Fibroblast of skin of right quadriceps (primary cell): ENCODE measurements at regions not wholly inside any gene's neighbourhood (a gene's known extent, or its start where the extent isn't known, plus 50 kb on each side); places are given as distances from the start of the nearest gene placed in this dataset.
A peak's percentile ranks its signal among the peaks of the same experiment; 100 is the strongest.

Experiments
- DNase-seq: peaks from one replicate; pipeline ENCODE4 v3.0.0-alpha.2; 2013

DNA sequence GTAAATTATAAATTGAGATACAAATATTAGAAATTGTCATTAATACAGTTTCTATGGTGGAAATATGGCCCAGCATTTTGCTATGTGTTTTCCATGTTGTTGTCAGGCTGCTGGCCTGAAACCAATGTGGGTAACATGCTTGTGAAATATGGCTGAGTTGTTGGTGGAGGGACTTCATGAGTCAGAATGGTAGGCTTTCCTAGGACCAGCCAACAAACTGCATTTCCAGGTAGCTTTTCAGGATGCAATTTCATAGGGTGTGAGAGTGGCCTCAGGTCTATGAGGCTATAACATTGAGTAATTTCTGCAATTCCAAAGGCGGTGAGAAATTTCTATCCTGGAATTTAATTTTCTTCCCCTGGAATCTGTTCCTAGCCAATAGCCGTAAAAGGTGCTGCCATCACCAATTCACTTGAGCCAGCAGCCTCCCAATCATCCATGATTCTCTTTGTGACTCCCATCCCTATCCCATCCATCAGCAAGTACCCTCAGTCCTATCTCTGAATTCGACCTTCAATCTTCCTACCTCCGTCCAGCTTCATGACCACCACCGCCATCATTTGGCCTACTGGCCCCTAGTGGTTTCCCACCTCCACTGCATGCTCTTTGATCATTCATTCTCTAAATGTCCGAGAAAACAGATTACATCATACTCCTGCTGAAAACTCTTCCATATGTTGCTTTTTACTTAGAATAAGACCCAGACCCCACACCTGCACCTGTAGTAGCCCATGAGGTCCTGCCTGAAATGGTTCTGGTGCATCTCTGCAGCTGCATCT, 276.6 kb upstream of the CFAP20DC start:
- DNase-seq: no peak

DNA sequence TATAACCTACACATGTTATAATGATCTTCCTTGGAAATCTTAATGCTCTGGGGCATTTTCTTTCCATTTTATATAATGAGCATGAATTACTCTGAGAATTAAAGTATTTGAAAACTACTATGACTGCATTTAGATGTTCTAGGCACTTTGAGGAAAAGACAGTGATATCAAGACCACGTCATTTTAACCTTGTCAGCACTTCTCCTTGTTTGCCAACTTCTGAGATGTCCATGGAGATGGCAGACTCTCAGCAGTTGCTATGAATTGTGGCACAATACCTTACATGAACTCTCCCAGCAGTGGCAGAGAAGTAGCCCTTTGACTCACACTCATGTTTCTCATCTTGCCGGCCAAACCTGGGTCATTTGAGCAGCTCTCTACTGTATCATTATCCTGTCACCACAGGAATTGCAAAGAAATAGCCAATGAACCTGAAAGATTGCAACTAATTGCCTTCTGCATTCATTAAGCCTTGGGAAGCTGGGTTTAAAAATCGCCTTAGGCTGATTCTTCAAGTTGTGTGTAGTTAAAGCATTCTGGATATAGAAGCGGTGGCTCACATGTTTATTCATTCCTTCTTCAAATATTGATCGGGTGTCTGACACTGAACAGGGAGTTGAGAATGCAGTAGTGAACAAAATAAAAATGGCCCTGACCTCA, 272.2 kb upstream of the CFAP20DC start:
- DNase-seq: no peak

DNA sequence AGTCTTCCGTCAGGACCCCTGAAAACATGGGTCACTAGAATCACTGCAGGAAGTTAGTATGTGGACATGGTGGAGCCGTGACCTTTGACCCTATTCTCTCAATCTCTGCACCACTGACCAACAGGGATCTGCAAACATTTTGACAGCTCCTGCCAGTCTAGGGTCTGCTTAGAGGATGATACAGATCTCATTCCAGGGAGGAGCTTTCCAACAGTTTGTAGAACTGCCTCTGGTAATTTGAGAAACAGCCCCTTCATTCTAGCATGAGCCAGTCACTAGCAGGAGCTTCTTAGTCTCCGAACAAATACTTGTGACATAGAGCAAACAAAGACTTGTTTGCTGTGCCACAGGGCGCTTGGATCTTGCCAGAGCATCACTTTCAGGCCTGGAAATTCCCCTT, 270.3 kb upstream of the CFAP20DC start:
- DNase-seq: no peak

DNA sequence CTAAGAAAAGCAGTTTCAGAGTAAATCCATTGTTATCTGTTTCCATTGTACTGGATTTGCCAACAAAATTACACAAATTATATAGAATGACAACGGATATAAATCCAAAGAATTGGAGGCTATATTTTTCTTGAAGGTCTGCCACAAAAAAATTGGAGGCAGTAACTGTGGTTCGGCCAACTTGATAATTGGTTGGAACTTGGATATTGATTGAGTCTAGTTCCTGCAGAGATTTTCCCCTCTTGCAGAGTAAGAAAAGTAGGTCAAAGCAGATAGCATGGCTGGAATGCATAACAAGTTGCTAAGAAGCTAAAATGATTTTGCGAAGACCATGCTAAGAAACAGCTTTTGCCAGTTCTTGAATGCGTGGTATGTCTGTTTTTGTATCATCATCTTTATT, 269.6 kb upstream of the CFAP20DC start:
- DNase-seq: no peak

DNA sequence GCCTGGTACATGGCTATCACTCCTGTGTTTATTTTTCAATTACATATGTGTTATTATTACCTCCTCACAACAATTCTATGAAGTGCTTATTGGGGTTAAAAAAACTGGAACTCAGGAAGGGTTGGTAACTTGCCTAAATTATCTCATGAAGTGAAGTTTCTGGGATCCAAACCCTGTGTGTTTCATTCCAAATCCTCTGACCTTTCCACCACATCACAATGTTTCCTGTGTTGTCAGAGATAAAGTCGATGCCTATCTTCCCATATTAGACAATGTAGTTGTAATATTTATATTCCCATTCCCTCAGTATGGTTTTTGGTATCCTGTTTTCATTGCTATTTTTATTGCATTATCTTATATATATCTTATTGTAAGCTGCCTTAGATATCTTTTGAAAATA, 269.1 kb upstream of the CFAP20DC start:
- no peak for DNase-seq

DNA sequence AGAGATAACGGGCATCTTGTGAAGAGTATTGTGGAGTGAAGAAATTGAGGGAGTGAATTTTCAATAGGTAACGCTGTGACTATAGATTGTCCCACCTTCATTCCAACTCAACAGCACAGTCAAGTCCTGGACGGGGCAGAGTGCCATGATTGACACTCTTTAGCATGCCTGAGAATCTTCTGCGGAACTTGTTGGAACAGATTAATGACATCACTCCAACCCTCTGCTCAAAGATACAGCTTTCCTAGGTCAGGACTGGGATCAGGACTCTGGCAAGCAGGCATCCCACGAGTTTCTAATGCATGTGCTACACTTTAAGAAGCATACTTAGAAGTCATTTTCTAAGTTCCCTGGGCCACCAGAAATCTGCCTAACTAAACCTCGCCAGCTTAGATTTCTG, 267.6 kb upstream of the CFAP20DC start:
- no peak for DNase-seq

DNA sequence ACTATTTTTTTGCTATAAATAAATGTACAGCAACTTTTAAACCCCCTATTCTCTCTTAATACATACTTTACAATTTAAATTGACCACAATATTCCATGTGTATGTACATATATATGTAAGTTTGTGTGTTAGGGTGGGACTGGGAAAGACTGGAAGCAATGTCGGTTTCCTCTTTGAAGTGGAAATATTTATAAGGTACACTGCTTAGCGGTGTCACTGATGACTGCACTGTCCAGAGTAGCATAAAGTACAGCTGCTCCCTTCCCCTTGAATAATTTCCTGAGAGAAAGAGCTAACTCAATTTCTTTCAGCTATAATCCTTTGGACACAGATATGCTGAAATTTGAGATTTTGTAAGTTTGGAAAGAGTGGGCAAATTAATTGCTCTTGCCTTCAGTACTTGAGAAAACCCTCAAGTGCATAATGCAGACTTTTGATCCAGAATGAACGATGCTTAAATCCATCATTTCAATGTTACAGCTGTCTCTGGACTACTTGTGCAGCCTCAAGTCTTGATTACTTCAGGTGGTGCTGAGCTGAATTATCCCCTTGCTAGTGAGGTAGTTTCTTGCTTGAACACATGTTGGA, 267.0 kb upstream of the CFAP20DC start:
- no peak for DNase-seq

DNA sequence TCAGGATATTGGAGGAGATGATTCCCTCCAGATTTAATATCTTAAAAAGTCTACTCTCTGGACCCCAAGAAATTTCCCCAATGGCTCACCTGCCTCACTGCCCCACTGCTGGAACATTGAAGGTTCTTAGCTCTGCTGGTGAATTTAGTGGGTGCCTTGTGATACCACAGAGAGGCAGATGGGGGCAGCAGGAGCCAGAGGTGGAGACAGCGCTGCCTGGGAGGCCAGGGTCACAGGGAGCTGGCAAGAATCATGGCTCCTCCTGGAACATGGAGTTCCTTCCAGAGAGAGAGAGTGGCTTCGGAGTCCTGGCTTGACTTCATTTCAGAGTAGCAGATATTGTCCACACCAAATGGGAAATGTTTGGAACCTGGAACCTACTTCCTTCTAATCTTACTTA, 263.5 kb upstream of the CFAP20DC start:
- DNase-seq: peak; percentile 13

DNA sequence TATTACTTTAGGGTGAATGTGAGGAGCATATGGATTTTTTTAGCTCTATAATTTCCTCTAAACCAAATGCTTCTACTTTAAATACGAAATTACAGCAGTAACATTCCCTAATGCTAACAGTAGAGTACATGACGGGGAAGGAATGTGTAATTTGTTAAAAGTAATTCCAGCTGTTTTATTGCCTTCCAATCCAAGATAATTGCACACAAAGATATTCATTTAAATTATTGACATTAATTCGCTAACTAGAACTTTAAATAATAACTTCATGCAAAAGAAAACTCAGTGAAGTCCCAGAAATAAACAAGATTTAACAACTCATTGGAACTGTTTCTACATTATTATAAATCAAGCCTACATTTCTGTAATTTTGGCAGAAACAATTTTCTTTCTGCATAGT, 261.4 kb upstream of the CFAP20DC start:
- DNase-seq: no peak

DNA sequence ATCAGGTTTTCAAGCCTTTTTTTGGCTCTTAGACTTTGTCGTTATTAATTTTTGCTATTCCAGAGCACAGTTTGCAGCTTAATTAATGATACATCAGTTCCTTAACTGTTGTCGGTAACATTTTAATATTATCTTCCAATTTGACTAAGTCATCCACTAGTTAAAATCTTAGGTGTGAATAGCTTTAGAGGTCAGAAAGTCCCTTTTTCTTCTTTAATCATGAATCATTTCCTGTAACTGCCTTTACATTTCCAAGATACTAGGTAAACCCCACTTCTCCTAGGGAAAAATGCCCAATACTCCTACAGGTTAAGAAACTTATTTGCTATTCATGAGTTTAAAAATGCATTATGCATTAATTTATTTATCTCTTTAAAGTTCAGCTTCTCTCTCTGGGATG, 260.9 kb upstream of the CFAP20DC start:
- no peak for DNase-seq

DNA sequence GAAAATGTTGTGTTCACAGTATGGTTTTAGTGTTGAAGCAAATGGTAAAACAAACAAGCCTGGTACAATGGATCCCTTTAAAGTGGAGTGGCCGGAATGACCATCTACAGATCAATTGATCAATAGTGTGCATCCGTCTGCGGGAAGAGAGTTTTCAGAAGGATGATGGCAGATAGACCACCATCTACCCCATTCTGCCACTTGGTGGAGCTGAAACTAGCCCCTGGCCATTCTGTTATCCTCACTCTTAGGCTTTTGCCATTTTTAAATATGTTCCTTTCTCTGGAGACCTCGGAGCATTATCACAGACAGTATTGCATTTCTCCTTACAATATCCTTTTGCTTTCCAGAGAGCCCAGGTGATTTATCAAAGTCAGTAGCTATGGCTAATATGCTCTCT, 258.9 kb upstream of the CFAP20DC start:
- DNase-seq: no peak

DNA sequence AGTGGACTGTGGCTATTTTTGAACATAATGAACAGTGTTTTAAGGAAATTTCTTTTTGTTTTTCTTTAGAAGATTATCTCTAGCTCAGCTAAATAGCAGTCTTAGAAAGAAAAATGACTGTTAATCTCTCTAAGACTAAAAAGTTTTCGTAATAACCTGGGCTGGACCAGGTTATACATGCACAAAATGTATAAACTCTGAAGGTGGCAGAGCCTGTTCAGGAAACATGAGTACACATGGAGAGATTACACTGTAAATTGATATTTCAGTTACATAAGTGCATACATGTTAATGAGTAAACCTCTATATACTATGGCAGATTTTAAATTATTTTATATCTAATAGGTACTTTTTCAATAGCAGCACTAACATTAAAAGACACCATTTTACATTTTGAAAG, 258.2 kb upstream of the CFAP20DC start:
- no peak for DNase-seq

DNA sequence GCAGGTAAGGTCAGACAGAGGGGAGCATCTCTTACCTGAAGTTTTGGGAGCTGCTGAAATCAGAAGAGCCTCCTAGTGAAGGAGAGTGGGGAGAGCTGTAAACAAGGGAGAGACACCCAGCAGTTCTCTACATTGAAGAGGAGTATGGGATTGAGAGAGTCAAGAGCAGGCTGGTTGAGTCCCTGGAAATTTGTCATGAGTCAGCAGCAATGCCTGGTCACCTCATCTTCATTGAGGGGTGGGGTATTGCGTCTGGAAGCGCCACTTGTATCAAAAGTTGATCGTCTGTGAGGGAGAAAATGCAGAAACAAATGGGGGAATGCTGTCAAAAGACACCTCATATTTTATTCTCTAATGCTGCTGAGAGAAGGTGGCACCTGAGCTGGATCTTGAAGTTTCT, 256.6 kb upstream of the CFAP20DC start:
- DNase-seq: no peak

DNA sequence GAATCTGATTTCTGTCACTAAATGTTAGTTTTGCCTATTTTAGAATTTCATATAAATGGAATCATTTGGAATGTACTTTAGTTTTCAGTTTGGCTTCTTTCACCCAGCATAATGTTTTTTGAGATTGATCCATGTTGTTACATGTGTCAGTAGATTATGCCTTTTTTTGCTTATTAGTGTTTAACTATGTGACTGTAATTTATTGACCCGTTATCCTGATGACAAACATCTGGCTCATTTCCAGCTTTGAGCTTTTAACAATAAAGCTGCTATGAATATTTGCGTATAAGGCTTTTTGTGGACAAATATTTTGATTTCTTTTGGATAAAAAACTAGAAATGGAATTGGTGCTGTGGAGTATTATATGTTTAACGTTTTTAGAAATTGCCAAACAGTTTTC, 254.5 kb upstream of the CFAP20DC start:
- no peak for DNase-seq

DNA sequence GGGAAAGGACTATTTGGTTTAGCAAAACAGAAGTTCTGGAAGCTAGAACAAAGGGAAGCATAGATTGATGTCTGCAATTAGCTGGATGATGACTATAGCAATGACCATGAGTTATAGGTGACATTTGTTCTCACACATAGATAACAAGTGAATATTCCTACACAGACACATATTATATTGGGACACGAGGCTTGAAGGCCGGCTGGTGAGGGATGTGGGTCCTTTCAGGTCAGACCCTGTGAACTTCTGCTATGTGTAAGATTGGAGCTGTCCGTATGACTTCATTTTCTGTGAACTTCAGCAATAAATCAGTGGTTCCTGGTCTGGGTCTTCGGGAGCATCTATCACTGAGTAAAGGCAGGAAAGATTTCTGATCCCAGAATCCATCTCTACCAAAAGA, 253.6 kb upstream of the CFAP20DC start:
- DNase-seq: no peak

DNA sequence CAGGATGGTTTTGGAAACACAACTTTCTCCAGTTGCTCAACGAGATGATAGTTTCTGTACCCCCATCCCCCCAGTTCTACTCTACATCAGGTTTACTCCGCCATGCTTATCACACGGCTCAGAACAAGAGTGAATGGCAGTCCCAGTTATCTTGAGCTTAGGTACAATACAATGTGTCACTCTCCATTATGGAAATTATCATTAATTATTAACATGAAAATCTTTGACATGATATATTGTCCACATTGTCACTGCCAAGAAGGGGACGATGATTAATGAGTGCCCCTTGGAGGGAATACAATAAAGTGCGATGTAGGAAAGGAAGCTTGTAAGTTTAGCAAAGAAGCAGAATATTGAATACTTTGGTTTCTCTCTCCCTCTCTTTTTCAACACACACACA, 252.6 kb upstream of the CFAP20DC start:
- no peak for DNase-seq

DNA sequence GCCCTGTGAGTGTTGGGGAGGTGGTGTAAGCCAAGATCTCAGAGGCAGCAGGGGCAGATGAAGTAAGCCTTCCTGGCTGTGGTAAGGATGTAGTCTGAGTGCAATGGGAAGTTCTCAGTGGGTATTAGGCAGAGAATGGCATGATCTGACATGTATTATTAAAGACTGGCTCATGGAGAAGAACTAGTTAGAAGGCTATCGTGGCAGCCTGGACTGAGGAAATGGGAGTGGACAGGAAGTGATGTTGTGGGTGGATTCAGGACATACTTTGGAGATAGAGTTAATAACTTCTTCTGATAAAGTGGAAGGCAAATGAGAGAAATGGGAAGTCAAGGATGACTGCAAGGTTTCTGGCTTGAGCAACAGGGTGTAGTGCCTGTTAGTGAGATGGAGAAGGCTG, 250.9 kb upstream of the CFAP20DC start:
- no peak for DNase-seq

DNA sequence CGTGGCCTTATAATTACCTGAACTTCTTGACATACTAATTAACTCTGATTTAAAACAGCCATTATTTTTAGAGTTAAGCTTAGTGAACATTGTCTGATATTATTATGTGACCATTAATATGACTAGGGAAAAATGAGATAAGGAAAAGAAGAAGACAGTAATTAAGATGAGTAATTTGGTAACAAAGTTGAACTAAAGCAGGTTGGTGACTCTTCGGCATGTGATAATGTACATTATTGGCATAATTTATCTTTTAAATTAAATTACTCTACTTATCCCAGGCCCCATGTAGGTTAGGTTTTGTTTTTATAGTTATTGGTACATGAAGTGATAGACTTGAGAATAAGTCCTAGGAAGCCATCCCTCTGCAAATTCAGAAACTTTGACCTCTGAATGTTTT, 249.7 kb upstream of the CFAP20DC start:
- DNase-seq: no peak

DNA sequence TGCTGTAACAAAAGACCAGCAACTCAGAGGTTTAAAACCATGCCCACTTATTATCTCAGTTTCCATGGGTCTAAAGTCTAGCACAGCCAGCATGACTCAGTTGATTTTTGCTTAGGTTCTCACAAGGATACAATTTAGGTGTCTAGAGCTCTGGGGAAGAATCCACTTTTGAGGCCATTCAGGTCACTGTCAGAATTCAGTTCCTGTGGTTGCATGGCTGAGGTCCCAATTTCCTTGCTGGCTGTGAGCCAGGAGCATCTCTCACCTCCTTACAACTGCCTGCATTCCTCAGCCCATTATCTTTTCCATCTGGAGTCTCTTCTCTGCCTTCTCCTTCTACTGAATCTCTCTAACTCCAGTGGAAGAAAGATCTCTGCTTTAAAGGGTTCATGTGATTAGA, 240.5 kb upstream of the CFAP20DC start:
- DNase-seq: peak; percentile 61

DNA sequence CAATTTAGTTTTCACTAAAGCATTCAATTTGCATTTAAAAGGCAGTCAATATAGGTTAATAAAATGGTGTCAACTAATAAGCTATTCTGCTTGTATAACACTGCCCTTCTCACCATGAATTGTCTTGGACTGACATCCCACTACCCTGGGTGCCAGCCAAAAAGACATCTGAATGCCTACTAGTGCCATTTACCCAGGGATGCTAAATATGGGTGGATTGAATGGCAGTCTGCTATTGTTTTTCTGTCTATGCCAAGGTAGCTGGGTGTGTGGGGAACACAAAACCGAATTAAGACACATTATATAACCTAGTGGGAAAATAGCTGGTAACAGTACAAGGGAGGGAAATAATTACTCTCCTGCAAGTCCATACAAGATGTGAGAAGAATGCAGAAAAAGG, 240.0 kb upstream of the CFAP20DC start:
- DNase-seq: no peak

DNA sequence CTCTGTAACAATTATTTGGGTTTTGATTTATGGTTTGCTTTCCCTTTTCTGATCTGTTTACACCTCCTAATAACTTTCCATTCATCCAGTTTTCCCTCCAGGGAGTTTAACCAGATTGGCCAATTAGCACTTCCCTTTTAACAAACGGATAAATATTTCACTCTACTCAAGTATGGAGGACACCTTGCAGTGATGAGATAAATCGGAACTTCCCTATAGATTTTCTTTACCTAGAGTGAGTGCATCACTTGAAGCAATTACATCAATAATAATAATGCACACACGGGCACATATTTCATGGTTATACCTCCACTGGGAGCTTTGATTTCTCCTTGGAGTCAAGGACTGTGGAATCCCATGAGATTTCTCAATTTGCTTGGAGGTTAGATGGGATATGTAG, 239.1 kb upstream of the CFAP20DC start:
- no peak for DNase-seq

DNA sequence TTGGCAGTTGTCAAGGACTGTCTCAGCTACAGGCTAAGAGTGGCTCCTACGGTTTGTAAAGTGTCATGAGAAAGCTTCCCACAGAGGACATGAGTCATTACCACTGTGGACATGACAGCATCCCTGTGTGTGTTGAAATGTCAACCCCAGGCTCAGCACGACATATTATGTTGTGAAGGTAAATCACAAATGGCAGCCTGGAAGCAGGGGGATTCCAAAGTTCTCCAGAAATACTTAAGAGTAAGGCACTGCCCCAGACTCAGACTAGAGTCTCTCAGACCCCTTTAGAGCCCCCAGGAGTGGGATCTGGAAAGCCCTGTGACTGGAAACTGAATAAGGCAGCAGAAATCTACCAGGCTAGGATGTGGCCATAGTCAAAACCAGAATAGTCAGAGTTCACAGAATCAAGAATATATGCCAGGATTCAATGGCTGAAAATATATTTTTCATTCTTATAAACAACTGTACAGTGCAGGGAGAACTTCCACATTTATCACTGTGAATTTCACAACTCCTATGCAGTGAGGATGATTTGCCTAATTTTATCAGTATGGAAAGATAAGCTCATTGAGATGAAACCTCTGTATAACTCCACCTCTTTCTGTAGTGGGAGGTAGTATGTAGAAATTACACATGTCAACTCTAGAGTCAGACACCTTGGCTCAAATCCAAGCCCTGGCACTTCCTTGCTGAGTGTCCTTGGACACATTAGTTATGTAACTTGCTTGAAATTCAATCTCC, 237.1 kb upstream of the CFAP20DC start:
- peak; percentile 51 for DNase-seq

DNA sequence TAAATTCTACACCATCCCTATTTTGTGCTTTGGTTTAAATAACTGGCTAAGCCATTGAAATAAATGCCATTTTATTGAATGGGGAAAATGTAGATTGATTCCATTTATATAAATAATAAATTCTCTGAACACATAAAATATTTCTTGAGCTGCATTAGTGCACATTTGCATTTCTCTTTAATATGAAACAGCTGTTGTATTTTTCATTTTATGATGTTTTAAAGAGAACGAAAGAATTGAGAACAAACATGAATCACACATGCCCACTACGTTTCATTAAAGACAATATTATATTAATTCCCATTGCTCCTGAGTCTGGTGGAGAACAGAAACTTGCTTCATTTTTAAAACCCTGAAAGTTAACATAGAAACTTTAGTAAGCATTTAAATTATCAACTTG, 235.7 kb upstream of the CFAP20DC start:
- peak; percentile 45 for DNase-seq

DNA sequence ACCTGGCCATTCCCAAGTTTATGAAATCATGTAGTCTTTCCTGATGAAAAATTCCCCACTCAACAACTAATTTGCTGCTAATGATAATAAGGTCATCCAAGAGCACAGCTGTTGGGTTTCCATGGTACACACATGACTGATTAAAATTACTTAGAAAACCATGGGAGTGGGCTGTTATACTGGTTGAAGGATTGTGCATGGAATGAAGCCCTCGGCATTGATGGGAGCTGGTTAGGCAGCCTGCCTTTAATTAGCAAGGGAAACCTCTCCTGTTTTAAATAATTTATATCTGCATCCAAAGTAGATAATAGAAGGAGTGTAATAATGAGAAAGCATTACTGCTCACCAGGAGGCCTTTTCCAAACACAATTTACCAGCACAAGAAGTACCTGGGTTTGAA, 235.1 kb upstream of the CFAP20DC start:
- no peak for DNase-seq
